Tibial artery (tissue), 4 donors: ENCODE measurements at regions not wholly inside any gene's neighbourhood (a gene's known extent, or its start where the extent isn't known, plus 50 kb on each side); places are given as distances from the start of the nearest gene placed in this dataset.

Experiments
- DNase-seq, 2 donors: peaks; one replicate each; pipeline ENCODE4 v3.0.0-alpha.2; 2019
- H3K27ac ChIP-seq, 2 donors: fragments of 200-600 bp; sonication (generic) in 1 of 2; 1 replicate in 1 of 2; 2 replicates in 1 of 2; pipeline ENCODE4 v1.5.1; 2018 to 2019; ENCODE audit warnings: mild to moderate bottlenecking in 1 of 2
- H3K27me3 ChIP-seq, 2 donors: fragments of 200-600 bp; sonication (generic) in 1 of 2; one replicate each; pipeline versions ENCODE4 v1.5.1 to v1.6.0; 2016 to 2019
- H3K36me3 ChIP-seq, 3 donors: fragments of 200-600 bp; sonication (generic) in 2 of 3; one replicate each; pipeline ENCODE4 v1.5.1; 2016 to 2019; ENCODE audit warnings: mild to moderate bottlenecking in 2 of 3
- H3K4me1 ChIP-seq, 4 donors: fragments of 200-600 bp; sonication (generic) in 2 of 4; 1 replicate in 3 of 4; 2 replicates in 1 of 4; pipeline ENCODE4 v1.5.1; 2016 to 2019
- H3K4me3 ChIP-seq, 2 donors: fragments of 200-600 bp; sonication (generic) in 1 of 2; 1 replicate in 1 of 2; 2 replicates in 1 of 2; pipeline ENCODE4 v1.5.1; 2018 to 2019; ENCODE audit warnings: mild to moderate bottlenecking in 2 of 2
- H3K9me3 ChIP-seq, 3 donors: fragments of 200-600 bp; sonication (generic) in 1 of 3; one replicate each; pipeline ENCODE4 v1.5.1; 2016 to 2019
- intact Hi-C: fragments of 100-400 bp; cut with DNase I; formaldehyde crosslinking; loops from one replicate; pipeline ENCODE4 v1.15.0; 2023; ENCODE audit warnings: low total_unique reads
- TF ChIP-seq, protein P1 (sequence below), 2 experiments: fragments of 200-600 bp in 1 of 2; fragments of 450-650 bp in 1 of 2; IDR thresholded peaks; one replicate each; pipeline ENCODE4 v1.5.1; 2017 to 2019; ENCODE audit warnings: antibody characterized with exemption in 2 of 2, mild to moderate bottlenecking in 1 of 2, moderate library complexity in 1 of 2

DNA sequence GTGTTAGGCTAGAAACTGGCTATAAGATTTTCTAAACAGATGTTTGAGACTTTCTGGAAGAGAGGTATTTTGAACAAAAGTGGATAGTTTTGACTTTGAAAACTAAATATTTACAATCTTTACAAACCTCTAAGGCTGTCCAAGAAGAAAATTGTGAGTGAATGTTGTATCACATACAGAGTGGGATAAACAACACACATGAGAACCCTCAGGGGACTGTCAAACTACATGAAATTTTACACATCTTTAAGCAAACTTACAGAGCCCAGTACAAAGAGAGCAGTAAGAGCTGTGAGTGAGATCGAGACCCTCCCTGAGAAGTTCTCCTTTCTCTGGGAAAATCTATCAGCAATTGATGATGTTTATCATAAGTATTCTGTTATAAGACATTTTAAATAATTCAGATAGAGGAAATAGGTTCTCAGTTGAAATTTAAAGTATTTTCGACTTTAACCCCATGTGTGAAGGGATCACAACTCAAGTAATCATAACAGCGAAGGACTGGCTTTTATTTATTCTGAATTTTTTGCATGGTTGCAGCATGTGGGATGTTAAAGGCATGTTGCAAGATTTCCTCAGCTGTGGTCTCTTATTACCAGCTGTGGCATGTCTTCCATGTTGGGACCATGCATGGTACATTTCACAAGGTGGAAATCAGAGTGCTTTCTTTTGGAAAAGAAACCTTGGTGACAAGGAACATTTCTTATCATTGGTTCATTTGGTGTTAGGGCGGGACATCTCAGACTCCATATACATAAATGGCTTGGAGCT is 264.0 kb upstream of the PRICKLE1 start:
- no peak for DNase-seq

DNA sequence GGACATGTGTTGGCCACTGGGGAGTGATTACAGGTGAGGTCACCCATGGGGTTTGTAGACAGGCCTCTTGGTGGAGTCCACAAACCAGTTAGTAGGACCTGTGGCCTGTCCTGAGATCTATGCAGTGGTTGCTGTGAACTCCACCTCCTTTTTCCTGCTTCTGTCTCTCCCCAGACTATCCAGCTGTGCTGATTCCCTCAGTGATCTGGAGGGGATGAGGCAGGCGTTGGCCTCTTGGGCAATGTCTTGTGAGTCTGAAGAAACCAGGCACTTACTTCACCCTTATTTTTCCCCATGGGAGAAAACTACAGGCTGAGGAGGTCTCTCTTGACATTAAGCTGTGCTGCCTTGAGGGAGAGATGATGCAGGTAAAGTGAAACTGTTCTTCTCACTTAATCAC is 257.2 kb upstream of the PRICKLE1 start:
- intact Hi-C loops, result no loop called here
- Histone ChIP-seq H3K27me3 (no peaks in the 10 kb centered on the region), H3K9me3 (no peaks in the 10 kb centered on the region), H3K4me3 (no peak overlapping the region), H3K27ac (no peak overlapping the region), H3K36me3 (no peaks in the 10 kb centered on the region), H3K4me1 (no peaks in the 10 kb centered on the region)
- DNase-seq, result no peak
- TF ChIP-seq, protein P1, sequence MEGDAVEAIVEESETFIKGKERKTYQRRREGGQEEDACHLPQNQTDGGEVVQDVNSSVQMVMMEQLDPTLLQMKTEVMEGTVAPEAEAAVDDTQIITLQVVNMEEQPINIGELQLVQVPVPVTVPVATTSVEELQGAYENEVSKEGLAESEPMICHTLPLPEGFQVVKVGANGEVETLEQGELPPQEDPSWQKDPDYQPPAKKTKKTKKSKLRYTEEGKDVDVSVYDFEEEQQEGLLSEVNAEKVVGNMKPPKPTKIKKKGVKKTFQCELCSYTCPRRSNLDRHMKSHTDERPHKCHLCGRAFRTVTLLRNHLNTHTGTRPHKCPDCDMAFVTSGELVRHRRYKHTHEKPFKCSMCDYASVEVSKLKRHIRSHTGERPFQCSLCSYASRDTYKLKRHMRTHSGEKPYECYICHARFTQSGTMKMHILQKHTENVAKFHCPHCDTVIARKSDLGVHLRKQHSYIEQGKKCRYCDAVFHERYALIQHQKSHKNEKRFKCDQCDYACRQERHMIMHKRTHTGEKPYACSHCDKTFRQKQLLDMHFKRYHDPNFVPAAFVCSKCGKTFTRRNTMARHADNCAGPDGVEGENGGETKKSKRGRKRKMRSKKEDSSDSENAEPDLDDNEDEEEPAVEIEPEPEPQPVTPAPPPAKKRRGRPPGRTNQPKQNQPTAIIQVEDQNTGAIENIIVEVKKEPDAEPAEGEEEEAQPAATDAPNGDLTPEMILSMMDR (IDR thresholded peaks at IDR 0.05), result no peak

More for the DNA sequence above, 264.0 kb upstream of the PRICKLE1 start:
- H3K9me3 ChIP-seq, result no peaks in the 10 kb centered on the region
- intact Hi-C loops, result no loop called here
- no peak overlapping the region for H3K4me3 ChIP-seq
- TF ChIP-seq, protein P1 (IDR thresholded peaks at IDR 0.05), result no peak
- no peaks in the 10 kb centered on the region for H3K27me3 ChIP-seq
- H3K4me1 ChIP-seq, result no peaks in the 10 kb centered on the region
- no peaks in the 10 kb centered on the region for H3K36me3 ChIP-seq
- H3K27ac ChIP-seq, result no peak overlapping the region

DNA sequence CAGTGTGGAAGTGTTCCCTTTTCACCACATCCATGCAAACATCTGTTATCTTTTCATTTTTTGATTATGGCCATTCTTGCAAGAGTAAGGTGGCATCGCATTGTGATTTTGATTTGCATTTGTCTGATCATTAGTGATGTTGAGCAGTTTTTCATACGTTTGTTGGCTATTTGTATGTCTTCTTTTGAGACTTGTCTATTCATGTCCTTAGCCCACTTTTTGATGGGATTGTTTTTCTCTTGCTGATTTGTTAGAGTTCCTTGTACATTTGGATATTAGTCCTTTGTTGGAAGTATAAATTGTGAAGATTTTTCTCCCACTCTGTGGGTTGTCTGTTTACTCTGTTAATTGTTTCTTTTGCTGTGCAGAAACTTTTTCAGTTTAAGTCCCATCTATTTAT is 244.5 kb upstream of the PRICKLE1 start:
- Histone ChIP-seq H3K27ac (no peak overlapping the region), H3K9me3 (no peaks in the 10 kb centered on the region), H3K36me3 (no peaks in the 10 kb centered on the region), H3K4me3 (no peak overlapping the region), H3K4me1 (no peaks in the 10 kb centered on the region), H3K27me3 (no peaks in the 10 kb centered on the region)
- no peak for DNase-seq
- TF ChIP-seq, protein P1 (IDR thresholded peaks at IDR 0.05), result no peak
- intact Hi-C loops, result no loop called here

DNA sequence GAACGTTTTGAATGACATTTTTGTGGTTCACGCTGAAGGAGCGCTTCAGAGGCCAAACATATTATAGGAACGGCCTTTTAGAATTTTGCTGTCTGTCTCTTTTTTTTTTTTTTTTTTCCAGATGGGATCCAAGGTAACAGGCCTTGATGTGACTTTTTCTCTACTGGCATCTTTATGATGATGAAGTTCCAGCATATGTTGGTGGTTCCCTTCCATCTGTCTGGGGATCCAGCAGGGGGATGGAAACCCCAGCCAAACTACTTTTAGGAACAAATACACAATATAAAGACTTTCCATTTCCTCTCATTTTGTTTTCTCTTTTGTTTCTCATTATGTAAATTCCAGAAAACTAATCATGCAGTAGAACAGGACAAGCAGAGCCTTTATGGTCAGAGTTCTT is 239.3 kb upstream of the PRICKLE1 start:
- no peaks in the 10 kb centered on the region for H3K4me1 ChIP-seq
- no peak for DNase-seq

DNA sequence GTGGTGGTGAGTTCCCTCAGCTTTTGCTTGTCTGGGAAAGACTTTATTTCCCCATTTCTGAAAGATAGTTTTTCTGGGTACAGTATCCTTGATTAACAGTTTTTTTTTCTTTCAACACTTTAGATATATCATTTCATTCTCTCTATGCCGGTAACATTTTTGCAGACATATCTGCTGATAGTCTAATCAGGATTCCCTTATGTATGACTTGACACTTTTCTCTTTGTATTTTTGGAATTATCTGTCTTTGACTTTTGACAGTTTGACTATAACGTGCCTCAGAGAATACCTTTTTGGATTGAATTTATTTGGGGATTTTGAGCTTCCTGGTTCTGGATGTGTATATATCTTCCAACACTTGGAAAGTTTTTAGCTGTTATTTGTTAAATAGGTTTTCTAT is 234.8 kb upstream of the PRICKLE1 start:
- DNase-seq, result no peak
- intact Hi-C loops, result no loop called here

More for the DNA sequence above, 239.3 kb upstream of the PRICKLE1 start:
- H3K27ac ChIP-seq, result no peak overlapping the region
- intact Hi-C loops, result no loop called here
- TF ChIP-seq, protein P1 (IDR thresholded peaks at IDR 0.05), result no peak
- no peaks in the 10 kb centered on the region for H3K9me3 ChIP-seq
- H3K27me3 ChIP-seq, result no peaks in the 10 kb centered on the region
- no peaks in the 10 kb centered on the region for H3K36me3 ChIP-seq
- H3K4me3 ChIP-seq, result no peak overlapping the region

More for the DNA sequence above, 234.8 kb upstream of the PRICKLE1 start:
- H3K27ac ChIP-seq, result no peak overlapping the region
- TF ChIP-seq, protein P1 (IDR thresholded peaks at IDR 0.05), result no peak
- no peak overlapping the region for H3K4me3 ChIP-seq
- H3K27me3 ChIP-seq, result no peaks in the 10 kb centered on the region
- H3K36me3 ChIP-seq, result no peaks in the 10 kb centered on the region
- H3K9me3 ChIP-seq, result no peaks in the 10 kb centered on the region
- no peaks in the 10 kb centered on the region for H3K4me1 ChIP-seq
